GM12878 (cell line): ENCODE measurements at regions not wholly inside any gene's neighbourhood (a gene's known extent, or its start where the extent isn't known, plus 50 kb on each side); places are given as distances from the start of the nearest gene placed in this dataset.

ENCODE experiments used
- ATF3 ChIP-seq: IDR thresholded peaks from 2 replicates; pipeline ENCODE4 v1.6.1; 2011; ENCODE audit warnings: low read depth, mild to moderate bottlenecking, low read length, moderate library complexity, borderline replicate concordance; ENCODE audit errors: extremely low read depth
- BCL11A ChIP-seq: IDR thresholded peaks from 2 replicates; pipeline ENCODE4 v1.6.1; 2011; ENCODE audit warnings: low read depth, low read length
- CREB1 ChIP-seq: IDR thresholded peaks from 2 replicates; pipeline ENCODE4 v1.6.1; 2012; ENCODE audit warnings: low read depth, mild to moderate bottlenecking, inconsistent platforms
- CTCF ChIP-seq, 3 experiments: IDR thresholded peaks in 2 of 3; conservative IDR thresholded peaks in 1 of 3; 2 replicates each; pipeline ENCODE4 v1.5.1; 2011; ENCODE audit warnings: low read depth in 3 of 3, low read length in 3 of 3, mild to moderate bottlenecking in 3 of 3, control low read depth in 2 of 3, moderate library complexity in 2 of 3, inconsistent platforms in 1 of 3, mixed read lengths in 1 of 3; ENCODE audit not compliant: control insufficient read depth in 2 of 3, insufficient read depth in 1 of 3; ENCODE audit errors: extremely low read depth in 1 of 3
- EGR1 ChIP-seq, 2 experiments: IDR thresholded peaks; 1 replicate in 1 of 2; 2 replicates in 1 of 2; pipeline ENCODE4 v1.6.1; 2011 to 2012; ENCODE audit warnings: low read depth in 2 of 2, low read length in 2 of 2, borderline replicate concordance in 1 of 2, mild to moderate bottlenecking in 1 of 2, moderate library complexity in 1 of 2
- EZH2 ChIP-seq: IDR thresholded peaks from 2 replicates; pipeline ENCODE4 v1.6.1; 2012; ENCODE audit warnings: low read depth, mild to moderate bottlenecking, control low read depth, inconsistent platforms, low read length, borderline replicate concordance; ENCODE audit not compliant: control insufficient read depth
- FOXM1 ChIP-seq: IDR thresholded peaks from 2 replicates; pipeline ENCODE4 v1.6.1; 2012; ENCODE audit warnings: low read depth, mild to moderate bottlenecking, inconsistent platforms, low read length, moderate library complexity
- NFYB ChIP-seq: IDR thresholded peaks from 2 replicates; pipeline ENCODE4 v1.6.1; 2011; ENCODE audit warnings: low read depth, mild to moderate bottlenecking, low read length, improper control_type of control experiment, moderate library complexity; ENCODE audit not compliant: insufficient read depth
- POLR2A ChIP-seq: IDR thresholded peaks from 2 replicates; pipeline ENCODE4 v1.6.1; 2011; ENCODE audit warnings: low read depth, mild to moderate bottlenecking, low read length
- POLR2AphosphoS5 ChIP-seq: IDR thresholded peaks from 2 replicates; pipeline ENCODE4 v1.6.1; 2011; ENCODE audit warnings: mild to moderate bottlenecking, low read length, inconsistent platforms
- SMARCA5 ChIP-seq: fragments of 450-650 bp; IDR thresholded peaks from 2 replicates; pipeline ENCODE4 v1.6.1; 2017; ENCODE audit warnings: mild to moderate bottlenecking
- SREBF2 ChIP-seq: IDR thresholded peaks from 2 replicates; pipeline ENCODE4 v1.6.1; 2012; ENCODE audit warnings: mild to moderate bottlenecking, low read length
- ZNF384 ChIP-seq: IDR thresholded peaks from 2 replicates; pipeline ENCODE4 v1.6.1; 2012; ENCODE audit warnings: low read depth, mild to moderate bottlenecking, low read length, improper control_type of control experiment, borderline replicate concordance

GRCh38 chr2:162994718-162995117 lies 156.2 kb upstream of the KCNH7 start:
- TF ChIP-seq POLR2A (no peak), FOXM1 (no peak), CTCF (IDR thresholded peaks at IDR 0.05 in 2 of 3, conservative IDR thresholded peaks at IDR 0.05 in 1 of 3; ENCODE audit: control insufficient read depth in 2 of 3, extremely low read depth in 1 of 3, insufficient read depth in 1 of 3, low read depth in 3 of 3, low read length in 3 of 3) (no peak), EZH2 (no peak), SREBF2 (no peak), SMARCA5 (no peak), ZNF384 (no peak), CREB1 (no peak), BCL11A (no peak), EGR1 (IDR thresholded peaks at IDR 0.05; ENCODE audit: borderline replicate concordance in 1 of 2, low read depth in 2 of 2, low read length in 2 of 2) (no peak), NFYB (no peak), POLR2AphosphoS5 (no peak), ATF3 (no peak)
